ENCODE measurements at regions not wholly inside any gene's neighbourhood (a gene's known extent, or its start where the extent isn't known, plus 50 kb on each side); places are given as distances from the start of the nearest gene placed in this dataset.
A peak's percentile ranks its signal among the peaks of the same experiment; 100 is the strongest.

DNA sequence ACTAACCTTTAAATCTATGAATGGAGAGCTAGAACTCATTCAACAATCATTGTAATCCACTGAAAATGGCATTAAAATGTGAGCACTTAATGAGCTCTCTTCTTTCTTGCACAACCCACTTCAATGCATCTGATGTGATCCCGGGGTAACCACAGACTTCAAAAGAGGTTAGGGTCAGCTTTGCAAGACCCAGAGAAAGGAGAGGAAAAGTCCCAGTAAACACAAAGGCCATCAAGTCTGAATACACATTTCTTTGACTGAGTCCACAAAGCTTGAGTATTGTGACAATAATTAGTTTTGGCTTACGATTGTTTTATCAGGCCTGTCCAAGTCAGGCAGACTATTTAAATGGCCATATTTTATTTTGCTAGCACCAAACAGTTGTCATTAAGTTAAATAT, 148.8 kb upstream of the ZNF608 start:
- Histone ChIP-seq H3K4me1 (ENCODE audit: control insufficient read depth, insufficient read depth, low read length) (no peaks in the 10 kb centered on the region), H3K27ac (ENCODE audit: low read depth, low read length) (peak overlapping the region; percentile 42), H3K9me3 (ENCODE audit: control insufficient read depth, low read length) (peaks cover 12% of the 10 kb centered on the region), H3K9ac (ENCODE audit: extremely low read depth, low read length, poor library complexity, severe bottlenecking) (no peak overlapping the region), H3K27me3 (ENCODE audit: control insufficient read depth, insufficient read depth, low read length, poor library complexity, severe bottlenecking) (no peaks in the 10 kb centered on the region), H3K36me3 (ENCODE audit: control insufficient read depth, insufficient read depth, low read length) (no peaks in the 10 kb centered on the region), H3K4me3 (ENCODE audit: low read length) (no peak overlapping the region)
- peaks cover 25% of the 10 kb centered on the region for H3K9me3 Mint-ChIP-seq
- peaks cover 8% of the 10 kb centered on the region for H3K4me1 Mint-ChIP-seq
- WGBS, 2 experiments (ENCODE audit: insufficient coverage in 1 of 2, insufficient read length in 1 of 2) = 66% methylated on average over 2 of the region's 2 CpGs; no CpG with 5 or more reads in 1 of the 2 experiments
- TF ChIP-seq CTCF (conservative IDR thresholded peaks at IDR 0.05) = no peak
- no peaks in the 10 kb centered on the region for H3K27me3 Mint-ChIP-seq (ENCODE audit: insufficient read depth)
- H3K36me3 Mint-ChIP-seq (ENCODE audit: low read depth) = peaks cover 12% of the 10 kb centered on the region
- no peak for DNase-seq
- H3K27ac Mint-ChIP-seq = peak overlapping the region; percentile 9
- H3K4me3 Mint-ChIP-seq = no peak overlapping the region

DNA sequence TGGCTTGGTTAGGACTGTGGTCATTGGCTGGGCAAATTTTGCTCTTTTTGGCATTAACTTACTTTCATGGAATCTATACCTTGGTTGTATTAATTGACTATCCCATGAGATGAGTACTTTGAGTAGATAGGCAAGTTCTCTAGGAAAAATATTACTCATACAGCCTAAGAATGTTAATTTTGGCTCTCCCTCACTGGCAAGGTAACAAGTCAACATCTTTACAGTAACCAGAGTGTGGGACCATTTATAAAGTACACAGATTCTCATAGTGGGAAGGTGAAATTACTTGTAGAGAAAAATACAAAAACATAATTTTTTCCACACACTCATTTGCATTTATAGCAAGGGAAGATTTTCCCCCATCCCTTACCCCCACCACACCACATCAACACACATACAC, 154.6 kb upstream of the ZNF608 start:
- Mint-ChIP-seq H3K27ac (no peak overlapping the region), H3K4me3 (no peak overlapping the region), H3K27me3 (ENCODE audit: insufficient read depth) (no peaks in the 10 kb centered on the region), H3K36me3 (ENCODE audit: low read depth) (peaks cover 2% of the 10 kb centered on the region), H3K9me3 (peaks cover 13% of the 10 kb centered on the region), H3K4me1 (peaks cover 26% of the 10 kb centered on the region)
- H3K9me3 ChIP-seq (ENCODE audit: control insufficient read depth, low read length) = peaks cover 6% of the 10 kb centered on the region
- DNase-seq = no peak
- no peak overlapping the region for H3K9ac ChIP-seq (ENCODE audit: extremely low read depth, low read length, poor library complexity, severe bottlenecking)
- H3K4me3 ChIP-seq (ENCODE audit: low read length) = no peak overlapping the region
- peaks cover 7% of the 10 kb centered on the region for H3K4me1 ChIP-seq (ENCODE audit: control insufficient read depth, insufficient read depth, low read length)
- H3K36me3 ChIP-seq (ENCODE audit: control insufficient read depth, insufficient read depth, low read length) = no peaks in the 10 kb centered on the region
- H3K27ac ChIP-seq (ENCODE audit: low read depth, low read length) = no peak overlapping the region
- H3K27me3 ChIP-seq (ENCODE audit: control insufficient read depth, insufficient read depth, low read length, poor library complexity, severe bottlenecking) = no peaks in the 10 kb centered on the region
- no peak for TF ChIP-seq CTCF (conservative IDR thresholded peaks at IDR 0.05)

DNA sequence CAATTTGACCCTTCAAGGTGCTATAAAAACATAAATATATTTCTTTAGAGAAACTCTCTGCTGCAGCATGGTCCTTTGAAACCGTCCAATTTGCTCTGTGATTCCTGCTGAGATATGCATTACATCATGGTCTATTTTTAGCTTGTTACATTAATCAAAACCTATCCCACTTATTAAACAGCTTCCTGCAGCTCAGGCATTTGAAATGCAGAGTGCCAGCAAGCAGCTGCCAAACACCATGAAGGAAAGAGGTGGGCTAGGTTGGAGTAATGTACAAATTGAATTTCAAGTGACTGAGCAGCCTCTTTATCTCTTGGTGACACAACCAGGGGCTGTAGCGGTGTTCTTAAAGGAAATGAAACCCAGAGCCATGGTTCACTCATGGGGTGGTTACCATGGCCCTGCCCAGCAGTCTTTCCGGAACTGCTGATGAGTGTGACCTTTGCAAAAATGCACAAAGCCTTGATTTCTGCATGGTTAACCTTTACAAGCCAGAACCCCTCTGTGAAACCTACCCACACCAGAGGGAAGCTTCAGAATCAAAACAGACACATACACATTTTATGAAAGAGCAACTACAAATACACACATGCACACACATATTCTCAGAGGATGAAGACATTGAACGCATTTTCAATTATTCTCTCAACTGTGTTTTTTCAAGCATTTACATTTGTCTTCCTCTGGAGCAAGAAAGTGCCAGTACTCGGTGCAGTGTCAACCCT, 155.8 kb upstream of the ZNF608 start:
- Histone ChIP-seq H3K4me1 (ENCODE audit: control insufficient read depth, insufficient read depth, low read length) (peaks cover 18% of the 10 kb centered on the region), H3K9me3 (ENCODE audit: control insufficient read depth, low read length) (peaks cover 3% of the 10 kb centered on the region), H3K27me3 (ENCODE audit: control insufficient read depth, insufficient read depth, low read length, poor library complexity, severe bottlenecking) (no peaks in the 10 kb centered on the region), H3K36me3 (ENCODE audit: control insufficient read depth, insufficient read depth, low read length) (no peaks in the 10 kb centered on the region), H3K9ac (ENCODE audit: extremely low read depth, low read length, poor library complexity, severe bottlenecking) (no peak overlapping the region), H3K4me3 (ENCODE audit: low read length) (no peak overlapping the region), H3K27ac (ENCODE audit: low read depth, low read length) (peak overlapping the region; percentile 90)
- Mint-ChIP-seq H3K27me3 (ENCODE audit: insufficient read depth) (no peaks in the 10 kb centered on the region), H3K4me3 (no peak overlapping the region), H3K9me3 (peaks cover 7% of the 10 kb centered on the region), H3K36me3 (ENCODE audit: low read depth) (peaks cover 2% of the 10 kb centered on the region), H3K27ac (no peak overlapping the region), H3K4me1 (peaks cover 36% of the 10 kb centered on the region)
- WGBS, 2 experiments (ENCODE audit: insufficient coverage in 1 of 2, insufficient read length in 1 of 2) = 48 to 74% methylated on average over 3 to 5 of the region's 5 CpGs
- TF ChIP-seq CTCF (conservative IDR thresholded peaks at IDR 0.05) = no peak
- DNase-seq = no peak
